Trophoblast cell (in vitro differentiated cells and primary cell): ENCODE measurements at regions not wholly inside any gene's neighbourhood (a gene's known extent, or its start where the extent isn't known, plus 50 kb on each side); places are given as distances from the start of the nearest gene placed in this dataset.

Experiments
- DNase-seq, 2 donors: peaks; one replicate each; pipeline ENCODE4 v3.0.0-alpha.2; 2016
- H2AFZ ChIP-seq: 2 replicates; pipeline ENCODE4 v1.6.1; 2013; ENCODE audit warnings: low read length, moderate library complexity, mild to moderate bottlenecking; ENCODE audit not compliant: insufficient read depth, poor library complexity
- H2AK5ac ChIP-seq: 2 replicates; pipeline ENCODE4 v1.6.1; 2013; ENCODE audit warnings: mild to moderate bottlenecking, low read length
- H2BK120ac ChIP-seq: 2 replicates; pipeline ENCODE4 v1.6.1; 2013; ENCODE audit warnings: low read length, mild to moderate bottlenecking, moderate library complexity; ENCODE audit not compliant: insufficient read depth, poor library complexity
- H2BK12ac ChIP-seq: 2 replicates; pipeline ENCODE4 v1.6.1; 2013; ENCODE audit warnings: mild to moderate bottlenecking, low read length, moderate library complexity
- H2BK5ac ChIP-seq: 2 replicates; pipeline ENCODE4 v1.6.1; 2013; ENCODE audit warnings: low read length, low read depth, moderate library complexity, mild to moderate bottlenecking; ENCODE audit not compliant: poor library complexity
- H3K14ac ChIP-seq: 2 replicates; pipeline ENCODE4 v1.6.1; 2013; ENCODE audit warnings: mild to moderate bottlenecking, low read length
- H3K18ac ChIP-seq: 2 replicates; pipeline ENCODE4 v1.6.1; 2013; ENCODE audit warnings: mild to moderate bottlenecking, low read length
- H3K23ac ChIP-seq: 2 replicates; pipeline ENCODE4 v1.6.1; 2013; ENCODE audit warnings: low read length
- H3K27ac ChIP-seq: 2 replicates; pipeline ENCODE4 v1.5.1; 2013; ENCODE audit warnings: low read depth, mild to moderate bottlenecking, inconsistent platforms, low read length, moderate library complexity
- H3K27me3 ChIP-seq: 2 replicates; pipeline ENCODE4 v1.6.1; 2013; ENCODE audit warnings: inconsistent platforms, mild to moderate bottlenecking, low read length, moderate library complexity; ENCODE audit not compliant: insufficient read depth
- H3K36me3 ChIP-seq, 2 experiments: 1 replicate in 1 of 2; 2 replicates in 1 of 2; pipeline ENCODE4 v1.6.1; 2013; ENCODE audit warnings: low read length in 2 of 2, mild to moderate bottlenecking in 2 of 2, moderate library complexity in 1 of 2; ENCODE audit not compliant: insufficient read depth in 2 of 2, control insufficient read depth in 1 of 2
- H3K4ac ChIP-seq: 2 replicates; pipeline ENCODE4 v1.6.1; 2013; ENCODE audit warnings: low read depth, mild to moderate bottlenecking, low read length, moderate library complexity
- H3K4me1 ChIP-seq, 2 experiments: 1 replicate in 1 of 2; 2 replicates in 1 of 2; pipeline ENCODE4 v1.6.1; 2013; ENCODE audit warnings: low read length in 2 of 2, mild to moderate bottlenecking in 2 of 2, moderate library complexity in 1 of 2; ENCODE audit not compliant: insufficient read depth in 2 of 2, control insufficient read depth in 1 of 2
- H3K4me2 ChIP-seq: 2 replicates; pipeline ENCODE4 v1.6.1; 2013; ENCODE audit warnings: inconsistent platforms, mild to moderate bottlenecking, low read length, moderate library complexity
- H3K4me3 ChIP-seq: 2 replicates; pipeline ENCODE4 v1.5.1; 2013; ENCODE audit warnings: mild to moderate bottlenecking, low read depth, low read length, inconsistent platforms
- H3K79me1 ChIP-seq: one replicate; pipeline ENCODE4 v1.6.1; 2013; ENCODE audit warnings: low read length
- H3K79me2 ChIP-seq: 2 replicates; pipeline ENCODE4 v1.6.1; 2013; ENCODE audit warnings: low read length, mild to moderate bottlenecking; ENCODE audit not compliant: control insufficient read depth, insufficient read depth, poor library complexity
- H3K9ac ChIP-seq: 2 replicates; pipeline ENCODE4 v1.6.1; 2013; ENCODE audit warnings: mild to moderate bottlenecking, low read length
- H3K9me3 ChIP-seq: 2 replicates; pipeline ENCODE4 v1.6.1; 2013; ENCODE audit warnings: low read depth, mild to moderate bottlenecking, control low read depth, inconsistent platforms, low read length; ENCODE audit not compliant: insufficient read depth
- H4K12ac ChIP-seq: 2 replicates; pipeline ENCODE4 v1.6.1; 2013; ENCODE audit warnings: low read depth, mild to moderate bottlenecking, low read length, moderate library complexity
- H4K8ac ChIP-seq: 2 replicates; pipeline ENCODE4 v1.6.1; 2013; ENCODE audit warnings: low read depth, mild to moderate bottlenecking, low read length, moderate library complexity
- H4K91ac ChIP-seq: one replicate; pipeline ENCODE4 v1.6.1; 2013; ENCODE audit warnings: low read depth, mild to moderate bottlenecking, low read length, moderate library complexity
- WGBS: extraction: QIAGEN DNeasy Blood & Tissue Kit; methylation state at CpG from one replicate; pipeline ENCODE4 v1.1.7; 2013; ENCODE audit warnings: missing lambda C conversion rate; ENCODE audit not compliant: insufficient read length, insufficient coverage; ENCODE audit errors: extremely low coverage; 5-methylcytosine and 5-hydroxymethylcytosine counted together

DNA sequence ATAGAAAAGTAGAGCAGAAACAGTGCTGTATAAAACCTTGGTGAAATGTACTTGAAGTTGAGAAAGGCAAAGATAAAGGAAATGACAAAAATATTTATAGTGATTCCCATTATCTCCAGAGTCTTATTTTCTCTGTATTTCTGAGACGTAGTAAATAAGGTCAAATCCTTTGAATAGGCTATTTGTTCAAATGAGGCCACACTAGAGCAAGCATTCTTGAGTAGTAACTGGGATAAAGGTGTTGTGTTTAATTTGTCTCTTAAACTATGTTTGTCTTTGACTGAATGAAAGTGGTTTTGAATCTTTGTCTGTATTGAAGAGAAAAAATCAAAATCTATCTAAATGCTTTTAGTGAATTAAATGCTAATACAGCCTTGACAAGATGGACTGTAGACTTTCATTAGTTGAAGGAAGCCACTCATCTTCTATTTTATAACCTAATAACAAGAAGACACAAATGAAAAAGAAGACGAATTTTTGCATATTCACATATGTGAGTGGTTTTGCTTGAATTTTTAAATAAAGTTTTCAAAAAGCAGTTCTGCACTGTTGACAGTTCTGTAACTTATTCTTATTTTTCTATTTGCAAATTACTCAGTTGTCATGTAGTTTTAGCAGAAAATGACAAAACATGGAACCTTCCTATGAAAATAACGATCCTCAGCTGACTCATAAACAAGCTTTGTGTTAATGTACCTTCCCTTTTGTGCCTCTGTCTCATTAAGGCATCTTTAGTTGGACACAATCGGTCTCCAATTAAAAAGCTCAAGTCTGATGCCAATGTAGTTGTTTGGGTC, 94.8 kb upstream of the PCDH18 start:
- Histone ChIP-seq H3K4me1 (no peaks in the 10 kb centered on the region), H3K27ac (no peak overlapping the region), H3K27me3 (no peaks in the 10 kb centered on the region), H3K79me1 (no peaks in the 10 kb centered on the region), H3K9ac (no peak overlapping the region), H2BK12ac (no peak overlapping the region), H3K9me3 (peaks cover 3% of the 10 kb centered on the region), H3K4me3 (no peak overlapping the region), H4K12ac (no peak overlapping the region), H2BK120ac (no peak overlapping the region), H2BK5ac (no peak overlapping the region), H4K91ac (no peak overlapping the region), H4K8ac (no peak overlapping the region), H2AK5ac (no peak overlapping the region), H3K79me2 (no peaks in the 10 kb centered on the region), H2AFZ (no peak overlapping the region), H3K4me2 (no peak overlapping the region), H3K18ac (no peak overlapping the region), H3K36me3 (no peaks in the 10 kb centered on the region), H3K23ac (no peak overlapping the region), H3K4ac (no peak overlapping the region), H3K14ac (no peak overlapping the region)
- WGBS: no CpG with 5 or more reads among the region's 4 CpGs
- no peak for DNase-seq

GRCh38 chr4:137623013-137623412, 90.7 kb upstream of the PCDH18 start:
- H4K91ac ChIP-seq: no peak overlapping the region
- peaks cover 0 to 4% of the 10 kb centered on the region in 2 experiments for H3K4me1 ChIP-seq
- H4K8ac ChIP-seq: no peak overlapping the region
- no peak overlapping the region for H3K9ac ChIP-seq
- H3K4ac ChIP-seq: no peak overlapping the region
- no peak overlapping the region for H3K23ac ChIP-seq
- no peak overlapping the region for H2BK12ac ChIP-seq
- H3K9me3 ChIP-seq: no peaks in the 10 kb centered on the region
- H2AFZ ChIP-seq: no peak overlapping the region
- WGBS: no CpG with 5 or more reads among the region's 2 CpGs
- no peak overlapping the region for H3K4me3 ChIP-seq
- no peaks in the 10 kb centered on the region for H3K79me2 ChIP-seq
- no peak overlapping the region for H3K14ac ChIP-seq
- no peaks in the 10 kb centered on the region for H3K27me3 ChIP-seq
- no peak overlapping the region for H3K4me2 ChIP-seq
- no peak for DNase-seq
- no peak overlapping the region for H2AK5ac ChIP-seq
- H3K27ac ChIP-seq: no peak overlapping the region
- H4K12ac ChIP-seq: no peak overlapping the region
- H3K79me1 ChIP-seq: peaks cover 3% of the 10 kb centered on the region
- no peak overlapping the region for H2BK5ac ChIP-seq
- H2BK120ac ChIP-seq: no peak overlapping the region
- H3K36me3 ChIP-seq: no peaks in the 10 kb centered on the region
- H3K18ac ChIP-seq: no peak overlapping the region

- Histone ChIP-seq H3K9ac (no peak overlapping the region), H4K8ac (peak overlapping the region; percentile 53), H3K4me2 (no peak overlapping the region), H3K4me1 (peaks cover 0 to 4% of the 10 kb centered on the region in 2 experiments), H3K4me3 (no peak overlapping the region), H4K91ac (no peak overlapping the region), H2AFZ (peak overlapping the region; percentile 26), H4K12ac (no peak overlapping the region), H2BK12ac (peak overlapping the region; percentile 61), H3K9me3 (no peaks in the 10 kb centered on the region), H2BK120ac (peak overlapping the region; percentile 29), H3K14ac (peak overlapping the region; percentile 29), H2BK5ac (peak overlapping the region; percentile 31), H2AK5ac (no peak overlapping the region), H3K36me3 (no peaks in the 10 kb centered on the region), H3K27ac (no peak overlapping the region), H3K4ac (no peak overlapping the region), H3K27me3 (no peaks in the 10 kb centered on the region), H3K79me1 (peaks cover 3% of the 10 kb centered on the region), H3K79me2 (no peaks in the 10 kb centered on the region), H3K23ac (no peak overlapping the region), H3K18ac (no peak overlapping the region)
- DNase-seq: peak in 1 of 2 donors; percentile 1
- WGBS: no CpG with 5 or more reads among the region's 5 CpGs
These were observed 88.8 kb upstream of the PCDH18 start for GRCh38 chr4:137621056-137621455.

- Histone ChIP-seq H4K91ac (no peak overlapping the region), H3K4me1 (peaks cover 0 to 4% of the 10 kb centered on the region in 2 experiments), H2BK12ac (no peak overlapping the region), H3K4me3 (no peak overlapping the region), H2BK120ac (no peak overlapping the region), H3K27me3 (no peaks in the 10 kb centered on the region), H3K14ac (no peak overlapping the region), H4K12ac (no peak overlapping the region), H3K4me2 (no peak overlapping the region), H2AK5ac (no peak overlapping the region), H3K79me1 (peaks cover 11% of the 10 kb centered on the region), H4K8ac (no peak overlapping the region), H2AFZ (no peak overlapping the region), H3K23ac (no peak overlapping the region), H3K9ac (no peak overlapping the region), H3K27ac (no peak overlapping the region), H3K4ac (no peak overlapping the region), H2BK5ac (no peak overlapping the region), H3K36me3 (no peaks in the 10 kb centered on the region), H3K79me2 (no peaks in the 10 kb centered on the region), H3K18ac (no peak overlapping the region), H3K9me3 (no peaks in the 10 kb centered on the region)
- WGBS: no CpG with 5 or more reads among the region's 1 CpG
- no peak for DNase-seq
These were observed 82.2 kb upstream of the PCDH18 start for GRCh38 chr4:137614491-137614890.
